ENCODE measurements at regions not wholly inside any gene's neighbourhood (a gene's known extent, or its start where the extent isn't known, plus 50 kb on each side); places are given as distances from the start of the nearest gene placed in this dataset.

DNA sequence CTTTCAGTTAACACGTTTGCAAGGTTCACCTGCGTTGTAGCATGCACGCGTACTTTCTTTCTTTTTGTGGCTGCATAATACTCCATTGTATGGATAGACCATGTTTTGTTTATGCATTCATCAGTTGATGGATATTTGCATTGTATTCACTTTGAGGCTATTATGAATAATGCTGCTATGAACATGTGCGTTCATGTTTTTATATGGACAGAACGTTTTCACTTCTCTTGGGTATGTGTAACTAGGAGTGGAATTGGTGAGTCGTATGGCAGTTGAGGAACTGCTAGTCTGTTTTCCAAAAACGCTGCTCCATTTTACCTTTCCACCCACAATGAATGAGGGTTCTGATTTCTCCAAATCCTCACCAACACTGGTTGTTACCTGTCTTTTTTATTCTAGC, 244.3 kb downstream of the GLI2 start:
- TF ChIP-seq, protein P1, sequence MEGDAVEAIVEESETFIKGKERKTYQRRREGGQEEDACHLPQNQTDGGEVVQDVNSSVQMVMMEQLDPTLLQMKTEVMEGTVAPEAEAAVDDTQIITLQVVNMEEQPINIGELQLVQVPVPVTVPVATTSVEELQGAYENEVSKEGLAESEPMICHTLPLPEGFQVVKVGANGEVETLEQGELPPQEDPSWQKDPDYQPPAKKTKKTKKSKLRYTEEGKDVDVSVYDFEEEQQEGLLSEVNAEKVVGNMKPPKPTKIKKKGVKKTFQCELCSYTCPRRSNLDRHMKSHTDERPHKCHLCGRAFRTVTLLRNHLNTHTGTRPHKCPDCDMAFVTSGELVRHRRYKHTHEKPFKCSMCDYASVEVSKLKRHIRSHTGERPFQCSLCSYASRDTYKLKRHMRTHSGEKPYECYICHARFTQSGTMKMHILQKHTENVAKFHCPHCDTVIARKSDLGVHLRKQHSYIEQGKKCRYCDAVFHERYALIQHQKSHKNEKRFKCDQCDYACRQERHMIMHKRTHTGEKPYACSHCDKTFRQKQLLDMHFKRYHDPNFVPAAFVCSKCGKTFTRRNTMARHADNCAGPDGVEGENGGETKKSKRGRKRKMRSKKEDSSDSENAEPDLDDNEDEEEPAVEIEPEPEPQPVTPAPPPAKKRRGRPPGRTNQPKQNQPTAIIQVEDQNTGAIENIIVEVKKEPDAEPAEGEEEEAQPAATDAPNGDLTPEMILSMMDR (IDR thresholded peaks at IDR 0.05) = no peak
- no peak for TF ChIP-seq EP300 (IDR thresholded peaks at IDR 0.05)
- TF ChIP-seq POLR2AphosphoS5 (IDR thresholded peaks at IDR 0.05) = no peak

Measured in upper lobe of left lung (tissue), 4 donors.